Endothelial cell (in vitro differentiated cells): ENCODE measurements at regions not wholly inside any gene's neighbourhood (a gene's known extent, or its start where the extent isn't known, plus 50 kb on each side); places are given as distances from the start of the nearest gene placed in this dataset.

Experiments used
- DNase-seq: peaks from one replicate; pipeline ENCODE4 v3.0.0; 2021; ENCODE audit warnings: low spot score
- H3K27ac Mint-ChIP-seq: one replicate; pipeline ENCODE4 v1.8.0; 2021; ENCODE audit warnings: mixed read lengths, inconsistent platforms; ENCODE audit not compliant: unreplicated experiment
- H3K27me3 Mint-ChIP-seq: one replicate; pipeline ENCODE4 v1.8.0; 2021; ENCODE audit warnings: mild to moderate bottlenecking, moderate library complexity, mixed read lengths, inconsistent platforms; ENCODE audit not compliant: unreplicated experiment
- H3K36me3 Mint-ChIP-seq: one replicate; pipeline ENCODE4 v1.8.0; 2021; ENCODE audit warnings: mild to moderate bottlenecking, low read depth, mixed read lengths, inconsistent platforms; ENCODE audit not compliant: unreplicated experiment
- H3K4me1 Mint-ChIP-seq: one replicate; pipeline ENCODE4 v1.8.0; 2021; ENCODE audit warnings: mild to moderate bottlenecking, mixed read lengths, inconsistent platforms; ENCODE audit not compliant: unreplicated experiment
- H3K4me3 Mint-ChIP-seq: one replicate; pipeline ENCODE4 v1.8.0; 2021; ENCODE audit warnings: mild to moderate bottlenecking, mixed read lengths, inconsistent platforms; ENCODE audit not compliant: unreplicated experiment
- H3K9me3 Mint-ChIP-seq: one replicate; pipeline ENCODE4 v1.8.0; 2021; ENCODE audit warnings: mixed read lengths, inconsistent platforms; ENCODE audit not compliant: unreplicated experiment
- TF ChIP-seq, protein P1 (sequence below): fragments of 200-600 bp; sonication (generic); IDR thresholded peaks from one replicate; pipeline ENCODE4 v1.5.0; 2021; ENCODE audit warnings: antibody characterized with exemption; ENCODE audit not compliant: unreplicated experiment

- no peaks in the 10 kb centered on the region for H3K27me3 Mint-ChIP-seq
- H3K4me1 Mint-ChIP-seq: no peaks in the 10 kb centered on the region
- H3K9me3 Mint-ChIP-seq: no peaks in the 10 kb centered on the region
- no peak overlapping the region for H3K4me3 Mint-ChIP-seq
- no peaks in the 10 kb centered on the region for H3K36me3 Mint-ChIP-seq
- TF ChIP-seq, protein P1, sequence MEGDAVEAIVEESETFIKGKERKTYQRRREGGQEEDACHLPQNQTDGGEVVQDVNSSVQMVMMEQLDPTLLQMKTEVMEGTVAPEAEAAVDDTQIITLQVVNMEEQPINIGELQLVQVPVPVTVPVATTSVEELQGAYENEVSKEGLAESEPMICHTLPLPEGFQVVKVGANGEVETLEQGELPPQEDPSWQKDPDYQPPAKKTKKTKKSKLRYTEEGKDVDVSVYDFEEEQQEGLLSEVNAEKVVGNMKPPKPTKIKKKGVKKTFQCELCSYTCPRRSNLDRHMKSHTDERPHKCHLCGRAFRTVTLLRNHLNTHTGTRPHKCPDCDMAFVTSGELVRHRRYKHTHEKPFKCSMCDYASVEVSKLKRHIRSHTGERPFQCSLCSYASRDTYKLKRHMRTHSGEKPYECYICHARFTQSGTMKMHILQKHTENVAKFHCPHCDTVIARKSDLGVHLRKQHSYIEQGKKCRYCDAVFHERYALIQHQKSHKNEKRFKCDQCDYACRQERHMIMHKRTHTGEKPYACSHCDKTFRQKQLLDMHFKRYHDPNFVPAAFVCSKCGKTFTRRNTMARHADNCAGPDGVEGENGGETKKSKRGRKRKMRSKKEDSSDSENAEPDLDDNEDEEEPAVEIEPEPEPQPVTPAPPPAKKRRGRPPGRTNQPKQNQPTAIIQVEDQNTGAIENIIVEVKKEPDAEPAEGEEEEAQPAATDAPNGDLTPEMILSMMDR: no peak
- DNase-seq: no peak
- H3K27ac Mint-ChIP-seq: no peak overlapping the region
These were observed 257.9 kb upstream of the NREP start for GRCh38 chr5:112014783-112015395.

- DNase-seq: no peak
- Mint-ChIP-seq H3K4me3 (no peak overlapping the region), H3K36me3 (no peaks in the 10 kb centered on the region), H3K9me3 (no peaks in the 10 kb centered on the region), H3K4me1 (no peaks in the 10 kb centered on the region), H3K27ac (no peak overlapping the region), H3K27me3 (no peaks in the 10 kb centered on the region)
- TF ChIP-seq, protein P1: no peak
These were observed 256.7 kb upstream of the NREP start for GRCh38 chr5:112013660-112014059.

DNA sequence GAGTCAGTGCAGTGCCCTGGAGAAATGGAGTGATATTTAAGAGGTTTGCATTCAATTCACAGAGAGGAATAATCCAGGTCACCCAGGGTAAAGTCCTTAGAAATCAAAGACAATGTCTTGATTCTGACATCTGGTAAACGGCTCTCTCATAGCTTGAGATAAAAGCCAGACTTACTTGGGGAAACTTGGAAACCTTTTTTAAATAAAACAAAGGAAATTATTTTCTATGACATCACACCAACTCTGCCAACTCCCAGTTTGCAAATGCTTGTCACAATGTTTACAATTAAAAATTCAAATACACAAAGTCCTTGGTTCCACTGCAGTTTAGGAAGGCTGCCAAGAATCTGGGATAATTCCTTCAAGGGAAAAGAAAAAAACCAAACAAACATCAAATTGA, 255.1 kb upstream of the NREP start:
- Mint-ChIP-seq H3K27ac (no peak overlapping the region), H3K4me1 (peaks cover under 1% of the 10 kb centered on the region), H3K9me3 (no peaks in the 10 kb centered on the region), H3K4me3 (no peak overlapping the region), H3K36me3 (no peaks in the 10 kb centered on the region), H3K27me3 (no peaks in the 10 kb centered on the region)
- TF ChIP-seq, protein P1: no peak
- DNase-seq: no peak

- no peak for DNase-seq
- Mint-ChIP-seq H3K27me3 (no peaks in the 10 kb centered on the region), H3K4me1 (peaks cover 4% of the 10 kb centered on the region), H3K36me3 (no peaks in the 10 kb centered on the region), H3K4me3 (no peak overlapping the region), H3K27ac (no peak overlapping the region), H3K9me3 (no peaks in the 10 kb centered on the region)
- TF ChIP-seq, protein P1: no peak
These were observed 253.5 kb upstream of the NREP start for GRCh38 chr5:112010475-112010874.

DNA sequence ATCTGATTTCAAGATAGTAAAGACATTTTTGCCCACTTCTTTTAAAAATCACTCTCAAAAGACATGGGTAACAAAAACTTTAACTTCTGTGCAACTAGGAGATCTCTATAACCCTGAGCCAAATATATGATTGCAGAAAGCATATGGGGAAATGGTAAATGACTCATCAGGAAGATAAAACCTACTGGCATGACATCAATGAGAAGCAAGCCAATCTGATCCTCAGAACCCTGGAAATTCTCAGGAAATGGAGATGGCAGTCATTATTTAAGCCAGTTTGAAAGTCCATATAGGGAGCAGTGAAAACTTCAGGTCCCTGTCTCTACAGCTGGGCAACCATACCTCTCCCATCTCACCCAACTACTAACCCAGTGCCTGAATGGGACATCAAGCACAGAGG, 249.7 kb upstream of the NREP start:
- Mint-ChIP-seq H3K27ac (no peak overlapping the region), H3K36me3 (no peaks in the 10 kb centered on the region), H3K27me3 (no peaks in the 10 kb centered on the region), H3K4me3 (no peak overlapping the region), H3K4me1 (peaks cover 4% of the 10 kb centered on the region), H3K9me3 (no peaks in the 10 kb centered on the region)
- no peak for DNase-seq
- TF ChIP-seq, protein P1: no peak
